ENCODE measurements at regions not wholly inside any gene's neighbourhood (a gene's known extent, or its start where the extent isn't known, plus 50 kb on each side); places are given as distances from the start of the nearest gene placed in this dataset.

DNA sequence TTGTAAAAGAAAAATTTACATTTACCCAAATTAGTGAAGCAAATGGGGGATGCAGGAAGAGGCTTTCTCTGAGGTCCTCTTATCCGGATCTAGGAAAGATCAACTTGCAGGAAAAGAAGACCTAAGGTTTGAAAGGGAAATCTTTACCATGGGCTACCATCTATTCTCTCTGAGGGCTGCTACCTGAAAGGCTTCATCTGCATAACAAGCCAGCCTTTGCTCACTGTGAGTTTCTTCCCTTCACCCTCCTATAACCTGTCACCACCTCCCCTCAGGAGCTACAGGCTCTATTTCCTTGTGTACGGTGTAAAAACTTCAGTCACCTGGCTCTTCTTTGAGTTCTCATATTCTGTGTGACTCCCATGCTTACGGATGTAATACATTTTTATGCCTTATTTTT lies 118.6 kb upstream of the BEND4 start:
- no peak overlapping the region for H3K4me3 ChIP-seq (ENCODE audit: low read depth, low read length)
- no peak for DNase-seq (ENCODE audit: low read depth)
- TF ChIP-seq, protein P1, sequence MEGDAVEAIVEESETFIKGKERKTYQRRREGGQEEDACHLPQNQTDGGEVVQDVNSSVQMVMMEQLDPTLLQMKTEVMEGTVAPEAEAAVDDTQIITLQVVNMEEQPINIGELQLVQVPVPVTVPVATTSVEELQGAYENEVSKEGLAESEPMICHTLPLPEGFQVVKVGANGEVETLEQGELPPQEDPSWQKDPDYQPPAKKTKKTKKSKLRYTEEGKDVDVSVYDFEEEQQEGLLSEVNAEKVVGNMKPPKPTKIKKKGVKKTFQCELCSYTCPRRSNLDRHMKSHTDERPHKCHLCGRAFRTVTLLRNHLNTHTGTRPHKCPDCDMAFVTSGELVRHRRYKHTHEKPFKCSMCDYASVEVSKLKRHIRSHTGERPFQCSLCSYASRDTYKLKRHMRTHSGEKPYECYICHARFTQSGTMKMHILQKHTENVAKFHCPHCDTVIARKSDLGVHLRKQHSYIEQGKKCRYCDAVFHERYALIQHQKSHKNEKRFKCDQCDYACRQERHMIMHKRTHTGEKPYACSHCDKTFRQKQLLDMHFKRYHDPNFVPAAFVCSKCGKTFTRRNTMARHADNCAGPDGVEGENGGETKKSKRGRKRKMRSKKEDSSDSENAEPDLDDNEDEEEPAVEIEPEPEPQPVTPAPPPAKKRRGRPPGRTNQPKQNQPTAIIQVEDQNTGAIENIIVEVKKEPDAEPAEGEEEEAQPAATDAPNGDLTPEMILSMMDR (conservative IDR thresholded peaks at IDR 0.05; ENCODE audit: low read depth, low read length): no peak

DNA sequence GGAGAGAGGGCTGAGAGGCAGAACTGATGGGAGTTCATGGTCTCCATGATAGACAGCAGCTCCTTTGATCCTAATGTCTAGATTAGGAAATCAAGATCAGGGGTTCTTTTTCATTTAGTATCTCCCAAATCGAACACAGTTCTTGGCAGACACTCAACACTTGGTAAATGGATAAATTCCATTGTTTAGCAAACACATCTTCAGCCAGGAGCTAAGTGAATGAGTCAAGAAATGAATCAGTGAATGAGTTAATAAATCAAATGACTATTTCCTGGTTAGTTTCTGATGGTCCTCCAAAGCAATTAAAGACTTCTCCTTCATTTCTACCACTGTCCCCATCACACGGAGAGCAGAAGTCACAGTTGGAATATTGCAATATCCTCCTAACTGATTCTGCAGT lies 120.0 kb upstream of the SHISA3 start:
- no peak overlapping the region for H3K4me3 ChIP-seq (ENCODE audit: low read depth, low read length)
- DNase-seq (ENCODE audit: low read depth): no peak
- TF ChIP-seq, protein P1 (conservative IDR thresholded peaks at IDR 0.05; ENCODE audit: low read depth, low read length): no peak

DNA sequence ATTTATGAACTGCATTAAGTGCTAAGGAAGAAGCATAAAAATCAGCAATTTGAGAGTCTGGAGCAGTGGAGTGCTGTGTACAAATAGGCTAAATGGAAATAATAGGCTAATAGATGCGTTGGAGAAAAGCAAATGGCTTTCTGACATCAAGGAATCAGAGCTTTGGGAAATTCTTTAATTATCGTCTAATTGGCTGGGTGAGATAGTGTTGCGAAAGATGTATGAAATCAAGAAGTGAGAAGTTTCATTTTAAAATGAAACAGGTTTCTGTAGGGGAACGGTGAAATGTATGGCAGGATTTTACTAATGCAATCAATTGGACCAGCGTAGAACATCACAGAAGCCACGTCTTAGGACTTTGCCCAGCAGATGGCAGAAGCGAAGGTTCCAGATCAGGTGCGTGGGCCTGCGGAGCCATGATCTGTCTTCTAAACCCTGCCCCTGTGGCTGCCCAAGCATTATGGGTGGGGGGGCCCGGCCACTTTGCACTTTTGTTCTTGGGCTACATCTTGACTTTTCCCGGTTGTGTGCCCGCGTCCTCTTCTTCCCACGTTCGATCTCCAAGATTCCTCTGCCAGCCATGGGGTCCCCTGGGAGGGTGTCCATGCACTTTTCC lies 118.5 kb upstream of the SHISA3 start:
- no peak for DNase-seq (ENCODE audit: low read depth)
- TF ChIP-seq, protein P1 (conservative IDR thresholded peaks at IDR 0.05; ENCODE audit: low read depth, low read length): no peak
- no peak overlapping the region for H3K4me3 ChIP-seq (ENCODE audit: low read depth, low read length)

DNA sequence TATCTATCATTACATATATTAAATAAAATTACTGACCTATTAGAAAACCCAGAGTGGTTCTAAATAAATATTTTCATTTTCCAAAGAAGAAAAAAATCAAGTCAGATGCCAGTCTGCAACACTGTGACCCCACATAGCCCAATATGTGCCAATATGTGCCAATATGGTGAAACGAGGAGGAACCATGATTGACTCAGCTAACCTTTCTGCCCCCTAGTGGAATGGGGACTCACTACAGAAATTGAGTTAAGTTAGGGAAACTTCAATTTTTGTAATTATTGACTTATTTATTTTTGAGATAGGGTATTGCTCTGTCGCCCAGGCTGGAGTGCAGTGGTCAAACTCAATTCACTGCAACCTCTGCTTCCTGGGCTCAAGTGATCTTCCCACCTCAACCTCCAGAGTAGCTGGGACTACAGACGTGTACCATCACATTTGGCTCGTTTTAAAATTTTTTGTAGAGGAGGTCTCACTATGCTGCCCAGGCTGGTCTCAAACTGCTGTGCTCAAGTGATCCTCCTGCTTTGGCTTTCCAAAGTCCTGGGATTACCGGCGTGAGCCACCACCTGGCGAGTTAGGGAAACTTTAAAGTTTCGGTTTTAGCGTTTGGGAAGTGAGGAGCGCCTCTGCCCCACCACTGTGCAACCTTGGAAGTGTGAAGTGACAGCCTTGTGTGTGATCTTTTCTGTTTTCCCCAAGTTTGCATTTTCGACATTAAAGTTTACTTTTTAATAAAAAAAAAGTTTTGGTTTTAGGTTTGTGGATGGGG lies 116.8 kb upstream of the SHISA3 start:
- no peak overlapping the region for H3K4me3 ChIP-seq (ENCODE audit: low read depth, low read length)

DNA sequence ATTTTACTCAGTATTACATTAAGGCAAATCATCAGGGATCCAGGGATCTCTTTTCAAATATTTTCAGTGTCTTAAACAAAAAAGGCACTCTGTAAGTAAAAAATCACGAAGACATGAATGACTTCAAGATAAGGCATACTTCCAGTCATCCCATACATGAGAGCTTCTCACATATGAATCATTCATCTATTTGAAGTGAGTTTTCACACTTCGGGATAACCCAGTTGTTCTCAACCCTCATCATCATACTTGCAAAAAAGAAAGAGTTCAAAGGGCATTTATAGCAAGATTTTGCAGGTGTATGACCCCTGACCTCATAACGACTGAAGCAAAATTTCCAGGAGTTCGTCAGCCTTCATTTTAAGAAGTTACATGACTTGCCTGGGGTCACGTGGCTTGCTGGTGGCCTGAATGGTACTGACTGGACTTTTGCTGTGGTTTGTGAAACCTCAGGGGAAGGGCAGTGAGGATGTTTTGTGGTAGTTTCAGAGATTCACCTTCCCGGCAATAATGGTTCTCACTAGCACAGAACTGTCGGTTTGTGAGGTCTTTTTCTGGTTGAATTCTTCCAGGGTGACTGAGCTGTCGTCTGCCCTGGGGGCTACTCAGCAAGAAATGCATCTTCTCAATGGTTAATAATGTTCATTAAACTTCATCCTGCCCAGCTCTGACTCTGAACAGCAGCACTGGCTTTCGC lies 115.8 kb upstream of the SHISA3 start:
- no peak for DNase-seq (ENCODE audit: low read depth)
- H3K4me3 ChIP-seq (ENCODE audit: low read depth, low read length): no peak overlapping the region
- TF ChIP-seq, protein P1 (conservative IDR thresholded peaks at IDR 0.05; ENCODE audit: low read depth, low read length): no peak

More for the DNA sequence above, 116.8 kb upstream of the SHISA3 start:
- TF ChIP-seq, protein P1 (conservative IDR thresholded peaks at IDR 0.05; ENCODE audit: low read depth, low read length): peak; percentile 71
- DNase-seq (ENCODE audit: low read depth): peak; percentile 40

DNA sequence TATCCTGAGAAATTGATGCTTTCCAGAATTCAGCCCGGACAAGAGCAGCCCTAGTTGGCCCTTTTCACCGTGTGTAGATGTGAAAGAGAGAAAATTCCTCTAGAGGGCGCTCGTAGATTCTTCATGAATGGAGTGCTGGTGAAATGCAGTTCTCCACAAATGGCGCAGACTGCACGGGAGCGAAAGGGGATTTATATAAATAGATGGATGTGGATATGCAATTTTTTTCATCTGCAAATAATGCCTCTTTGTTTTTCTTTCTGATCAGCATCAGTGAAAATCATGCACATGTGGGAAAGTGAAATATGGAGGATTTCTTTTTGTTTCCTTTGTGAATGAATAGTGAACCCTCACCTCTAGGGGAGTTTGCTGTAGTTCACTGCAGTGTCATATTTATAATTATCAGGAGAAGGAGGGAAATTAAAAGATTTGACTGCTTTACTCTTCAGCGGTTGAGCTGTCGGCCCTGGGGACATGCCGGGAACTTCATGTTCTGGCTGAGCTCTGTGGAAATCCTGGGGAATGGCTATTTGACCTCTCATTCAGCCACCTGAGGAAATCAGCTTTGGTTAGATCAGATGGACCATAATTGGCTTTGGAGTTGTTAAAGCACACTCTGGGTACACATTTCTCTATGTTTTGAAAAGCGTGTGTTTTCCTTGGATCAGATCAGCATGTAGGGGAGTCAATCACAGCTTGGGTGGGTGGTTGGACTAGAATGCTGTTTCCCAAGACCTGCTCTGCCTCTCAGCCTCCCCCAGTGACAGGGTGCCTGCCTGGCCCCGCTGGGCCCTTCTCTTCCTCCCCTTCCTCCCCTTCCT lies 115.0 kb upstream of the SHISA3 start:
- TF ChIP-seq, protein P1 (conservative IDR thresholded peaks at IDR 0.05; ENCODE audit: low read depth, low read length): peak; percentile 64
- H3K4me3 ChIP-seq (ENCODE audit: low read depth, low read length): no peak overlapping the region
- DNase-seq (ENCODE audit: low read depth): peak; percentile 74
